Stomach (tissue), 4 donors: ENCODE measurements at regions not wholly inside any gene's neighbourhood (a gene's known extent, or its start where the extent isn't known, plus 50 kb on each side); places are given as distances from the start of the nearest gene placed in this dataset.

Source experiments
- CTCF ChIP-seq, 7 experiments: fragments of 450-650 bp in 4 of 7; fragments of 200-600 bp in 3 of 7; sonication (generic) in 3 of 7; IDR thresholded peaks; one replicate each; pipeline ENCODE4 v1.5.1; 2016 to 2019; ENCODE audit warnings: antibody characterized with exemption in 7 of 7, control low read depth in 2 of 7, mild to moderate bottlenecking in 1 of 7
- EP300 ChIP-seq: sonication (generic); formaldehyde crosslinking; IDR thresholded peaks from one replicate; pipeline ENCODE4 v1.6.1; 2017; ENCODE audit warnings: antibody characterized with exemption
- POLR2A ChIP-seq, 4 donors: fragments of 450-650 bp; IDR thresholded peaks; one replicate each; pipeline ENCODE4 v1.6.1; 2016; ENCODE audit warnings: antibody characterized with exemption in 4 of 4, control low read depth in 2 of 4, mild to moderate bottlenecking in 1 of 4, moderate library complexity in 1 of 4
- POLR2AphosphoS5 ChIP-seq, 3 donors: sonication (generic); formaldehyde crosslinking; IDR thresholded peaks; one replicate each; pipeline ENCODE4 v1.6.1; 2016; ENCODE audit warnings: antibody characterized with exemption in 3 of 3

DNA sequence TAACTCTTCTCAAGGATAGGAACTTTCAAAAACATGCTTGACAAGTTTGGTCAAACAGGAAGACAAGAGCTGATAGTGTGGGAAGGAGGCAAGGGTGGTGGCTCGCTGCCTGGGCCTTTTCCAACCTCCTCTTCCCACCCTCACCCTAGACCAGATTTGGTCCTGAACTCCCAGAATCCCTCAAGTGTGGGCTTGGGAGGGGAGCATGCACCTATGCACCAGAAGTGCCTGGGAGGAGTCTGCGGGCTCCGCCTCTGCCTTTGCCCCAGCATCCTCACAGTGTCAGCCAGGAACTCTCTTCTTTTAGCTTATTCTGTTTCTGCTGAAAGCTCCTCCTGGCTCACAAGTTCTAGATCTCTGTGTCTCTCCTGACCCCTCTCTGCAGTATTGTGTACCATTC is 126.2 kb upstream of the MRPS22 start:
- no peak for TF ChIP-seq CTCF (IDR thresholded peaks at IDR 0.05)
- no peak for TF ChIP-seq POLR2AphosphoS5 (IDR thresholded peaks at IDR 0.05)
- no peak for TF ChIP-seq POLR2A (IDR thresholded peaks at IDR 0.05)
- no peak for TF ChIP-seq EP300
